GM23338 (cell line): ENCODE measurements at regions not wholly inside any gene's neighbourhood (a gene's known extent, or its start where the extent isn't known, plus 50 kb on each side); places are given as distances from the start of the nearest gene placed in this dataset.
A peak's percentile ranks its signal among the peaks of the same experiment; 100 is the strongest.

ENCODE experiments used
- ATAC-seq: fragments of 200-7000 bp; cut with Tn5 transposase; 3 replicates; pipeline ENCODE4 v1.9.1; 2020
- DNase-seq: peaks from one replicate; pipeline ENCODE4 v3.0.0-alpha.2; 2015; ENCODE audit warnings: low spot score
- H2AFZ ChIP-seq: fragments of 200-600 bp; sonication (generic); 2 replicates; pipeline ENCODE4 v1.8.0; 2016; ENCODE audit warnings: antibody characterized with exemption, mild to moderate bottlenecking, moderate library complexity
- H3F3A ChIP-seq: fragments of 200-600 bp; sonication (generic); replicated peaks from 2 replicates; pipeline ENCODE4 v1.8.0; 2017; ENCODE audit warnings: antibody characterized with exemption, mixed run types, low read depth
- H3K27ac ChIP-seq: fragments of 200-600 bp; sonication (generic); 2 replicates; pipeline ENCODE4 v1.6.1; 2016; ENCODE audit warnings: low read depth
- H3K27me3 ChIP-seq: fragments of 200-600 bp; sonication (generic); 2 replicates; pipeline ENCODE4 v1.8.0; 2016; ENCODE audit warnings: mild to moderate bottlenecking, mixed run types, moderate library complexity; ENCODE audit not compliant: insufficient read depth
- H3K36me3 ChIP-seq: fragments of 200-600 bp; sonication (generic); 2 replicates; pipeline ENCODE4 v1.8.0; 2016; ENCODE audit warnings: mild to moderate bottlenecking; ENCODE audit not compliant: insufficient read depth
- H3K4me1 ChIP-seq: fragments of 200-600 bp; sonication (generic); 2 replicates; pipeline ENCODE4 v1.8.0; 2016; ENCODE audit warnings: mild to moderate bottlenecking, moderate library complexity; ENCODE audit not compliant: insufficient read depth
- H3K4me2 ChIP-seq: fragments of 200-600 bp; sonication (generic); 2 replicates; pipeline ENCODE4 v1.7.1; 2017; ENCODE audit warnings: mixed run types
- H3K4me3 ChIP-seq: fragments of 200-600 bp; sonication (generic); 2 replicates; pipeline ENCODE4 v1.6.1; 2016; ENCODE audit warnings: mixed run types
- H3K79me2 ChIP-seq: fragments of 200-600 bp; sonication (generic); replicated peaks from 2 replicates; pipeline ENCODE4 v1.8.0; 2017; ENCODE audit warnings: mild to moderate bottlenecking; ENCODE audit not compliant: insufficient read depth
- H3K9me2 ChIP-seq: fragments of 200-600 bp; sonication (generic); 2 replicates; pipeline ENCODE4 v1.8.0; 2017; ENCODE audit not compliant: insufficient read depth
- H4K20me1 ChIP-seq: fragments of 200-600 bp; sonication (generic); replicated peaks from 2 replicates; pipeline ENCODE4 v1.8.0; 2017; ENCODE audit warnings: mild to moderate bottlenecking; ENCODE audit not compliant: insufficient read depth
- H3K27ac Mint-ChIP-seq: 2 replicates; pipeline ENCODE4 v1.8.0; 2020; ENCODE audit warnings: inconsistent platforms, mild to moderate bottlenecking, moderate library complexity, mixed read lengths
- H3K27me3 Mint-ChIP-seq: 3 replicates; pipeline ENCODE4 v1.8.0; 2022; ENCODE audit warnings: low read depth, mild to moderate bottlenecking, moderate library complexity, mixed read lengths, inconsistent platforms; ENCODE audit not compliant: insufficient read depth, poor library complexity
- H3K36me3 Mint-ChIP-seq: 3 replicates; pipeline ENCODE4 v1.8.0; 2021; ENCODE audit warnings: low read depth, mild to moderate bottlenecking, inconsistent platforms, moderate library complexity, mixed read lengths
- H3K4me1 Mint-ChIP-seq: 3 replicates; pipeline ENCODE4 v1.8.0; 2020; ENCODE audit warnings: mild to moderate bottlenecking, inconsistent platforms, mixed read lengths
- H3K4me3 Mint-ChIP-seq: 3 replicates; pipeline ENCODE4 v1.8.0; 2021; ENCODE audit warnings: moderate library complexity, mild to moderate bottlenecking, inconsistent platforms, mixed read lengths
- H3K9me3 Mint-ChIP-seq: 3 replicates; pipeline ENCODE4 v1.8.0; 2020; ENCODE audit warnings: moderate library complexity, mild to moderate bottlenecking, inconsistent platforms, mixed read lengths
- ETS1 ChIP-seq: IDR thresholded peaks from 2 replicates; pipeline ENCODE4 v1.6.1; 2016; ENCODE audit warnings: antibody characterized with exemption
- JUNB ChIP-seq: IDR thresholded peaks from one replicate; pipeline ENCODE4 v1.6.1; 2016; ENCODE audit warnings: antibody characterized with exemption; ENCODE audit not compliant: unreplicated experiment
- NANOG ChIP-seq: IDR thresholded peaks from 2 replicates; pipeline ENCODE4 v1.6.1; 2016; ENCODE audit warnings: antibody characterized with exemption, borderline replicate concordance
- POLR2AphosphoS5 ChIP-seq: IDR thresholded peaks from 2 replicates; pipeline ENCODE4 v1.6.1; 2016; ENCODE audit warnings: antibody characterized with exemption, low read depth
- ZNF114 ChIP-seq: fragments of 250-450 bp; sonication (Bioruptor Pico); IDR thresholded peaks from 2 replicates; pipeline ENCODE4 v1.5.0; 2020; ENCODE audit warnings: mild to moderate bottlenecking, moderate library complexity
- ZNF331 ChIP-seq: fragments of 250-450 bp; sonication (Bioruptor Pico); IDR thresholded peaks from 2 replicates; pipeline ENCODE4 v1.5.0; 2020; ENCODE audit warnings: low read depth, mild to moderate bottlenecking, moderate library complexity
- ZNF462 ChIP-seq: fragments of 250-450 bp; sonication (Bioruptor Pico); IDR thresholded peaks from 2 replicates; pipeline ENCODE4 v1.5.0; 2020; ENCODE audit warnings: mild to moderate bottlenecking, moderate library complexity

- no peak overlapping the region for H3K4me3 ChIP-seq
- peak overlapping the region; percentile 16; the same call in 1 of the 3 replicates for H3K4me3 Mint-ChIP-seq
Observed at GRCh38 chr2:238509903-238510302, 83.2 kb downstream of the ASB1 start.

GRCh38 chr2:238510911-238511613 lies 84.3 kb downstream of the ASB1 start:
- Mint-ChIP-seq H3K9me3 (peaks cover 2% of the 10 kb centered on the region; the same call in 1 of the 3 replicates), H3K4me3 (no peak overlapping the region), H3K36me3 (peaks cover under 1% of the 10 kb centered on the region; the same call in 1 of the 3 replicates), H3K27me3 (peaks cover 14% of the 10 kb centered on the region), H3K27ac (no peak overlapping the region), H3K4me1 (peaks cover 22% of the 10 kb centered on the region)
- Histone ChIP-seq H3F3A (no peaks in the 10 kb centered on the region), H3K27me3 (no peaks in the 10 kb centered on the region), H2AFZ (no peak overlapping the region), H3K9me2 (peaks cover 4% of the 10 kb centered on the region; the same call in 1 of the 2 replicates), H3K4me2 (no peak overlapping the region), H3K4me1 (peaks cover 11% of the 10 kb centered on the region), H3K36me3 (no peaks in the 10 kb centered on the region), H3K79me2 (no peaks in the 10 kb centered on the region), H4K20me1 (no peaks in the 10 kb centered on the region), H3K4me3 (no peak overlapping the region), H3K27ac (no peak overlapping the region)
- DNase-seq, result no peak
- no peak for ATAC-seq
- TF ChIP-seq NANOG (no peak), ETS1 (no peak), ZNF114 (CRISPR knock-in tag) (no peak), ZNF331 (no peak), ZNF462 (CRISPR knock-in tag) (no peak)

More at GRCh38 chr2:238509903-238510302, 83.2 kb downstream of the ASB1 start:
- TF ChIP-seq POLR2AphosphoS5 (no peak), JUNB (no peak), ETS1 (no peak), ZNF331 (no peak)
- ATAC-seq (no peak), DNase-seq (no peak)
- Histone ChIP-seq H2AFZ (peak overlapping the region; percentile 91), H3K4me2 (peak overlapping the region; percentile 32; the same call in 1 of the 2 replicates), H3F3A (no peaks in the 10 kb centered on the region), H3K36me3 (no peaks in the 10 kb centered on the region), H3K27ac (no peak overlapping the region), H3K27me3 (no peaks in the 10 kb centered on the region), H3K9me2 (peaks cover 4% of the 10 kb centered on the region; the same call in 1 of the 2 replicates), H3K4me1 (peaks cover 11% of the 10 kb centered on the region), H3K79me2 (no peaks in the 10 kb centered on the region), H4K20me1 (no peaks in the 10 kb centered on the region)
- Mint-ChIP-seq H3K27me3 (peaks cover 15% of the 10 kb centered on the region), H3K4me1 (peaks cover 22% of the 10 kb centered on the region), H3K9me3 (peaks cover 8% of the 10 kb centered on the region), H3K27ac (peak overlapping the region; percentile 48; the same call in 1 of the 2 replicates), H3K36me3 (peaks cover 7% of the 10 kb centered on the region; the same call in 2 of the 3 replicates)
